Epithelial cell of esophagus (primary cell): ENCODE measurements at regions not wholly inside any gene's neighbourhood (a gene's known extent, or its start where the extent isn't known, plus 50 kb on each side); places are given as distances from the start of the nearest gene placed in this dataset.

ENCODE experiments used
- DNase-seq: peaks from one replicate; pipeline ENCODE4 v3.0.0; 2010; ENCODE audit warnings: low read depth
- H3K4me3 ChIP-seq: 2 replicates; pipeline ENCODE4 v1.5.1; 2011; ENCODE audit warnings: mild to moderate bottlenecking, low read length, control low read depth
- CTCF ChIP-seq: IDR thresholded peaks from 2 replicates; pipeline ENCODE4 v1.5.1; 2011; ENCODE audit warnings: low read depth, mild to moderate bottlenecking, low read length, control low read depth, inconsistent platforms; ENCODE audit not compliant: insufficient read depth; ENCODE audit errors: missing control alignments

DNA sequence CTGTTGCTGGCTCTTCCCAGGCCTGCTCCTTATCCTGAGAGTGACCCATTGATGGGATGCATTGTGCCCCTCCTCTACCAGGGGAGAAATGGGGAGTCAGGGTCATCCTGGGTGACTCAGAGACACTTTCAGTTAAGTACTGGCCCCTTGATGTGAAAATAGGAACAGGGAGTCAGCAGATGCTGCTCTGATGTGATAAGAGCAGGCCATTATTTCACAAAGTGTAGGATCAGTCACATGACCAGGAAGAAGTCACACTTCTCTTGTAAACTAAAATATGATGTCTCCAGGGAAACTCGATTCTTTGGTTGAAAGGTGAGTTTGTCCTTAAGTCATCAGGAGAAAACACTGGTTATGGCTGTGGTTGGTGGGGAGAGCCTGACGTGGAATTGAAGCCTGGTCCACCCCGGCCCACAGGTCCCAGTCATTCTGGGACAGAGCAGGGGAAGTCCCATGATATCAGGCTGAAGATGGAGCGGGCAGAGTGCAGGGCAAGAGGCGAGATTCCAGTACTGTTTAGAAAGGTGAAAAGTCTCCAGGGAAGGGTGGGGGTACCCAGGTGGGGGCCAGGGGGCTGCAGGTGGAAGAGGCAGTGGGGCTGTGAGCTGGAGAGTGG lies 88.6 kb upstream of the NLRP1 start:
- H3K4me3 ChIP-seq, result no peak overlapping the region
- DNase-seq, result no peak
- no peak for TF ChIP-seq CTCF

DNA sequence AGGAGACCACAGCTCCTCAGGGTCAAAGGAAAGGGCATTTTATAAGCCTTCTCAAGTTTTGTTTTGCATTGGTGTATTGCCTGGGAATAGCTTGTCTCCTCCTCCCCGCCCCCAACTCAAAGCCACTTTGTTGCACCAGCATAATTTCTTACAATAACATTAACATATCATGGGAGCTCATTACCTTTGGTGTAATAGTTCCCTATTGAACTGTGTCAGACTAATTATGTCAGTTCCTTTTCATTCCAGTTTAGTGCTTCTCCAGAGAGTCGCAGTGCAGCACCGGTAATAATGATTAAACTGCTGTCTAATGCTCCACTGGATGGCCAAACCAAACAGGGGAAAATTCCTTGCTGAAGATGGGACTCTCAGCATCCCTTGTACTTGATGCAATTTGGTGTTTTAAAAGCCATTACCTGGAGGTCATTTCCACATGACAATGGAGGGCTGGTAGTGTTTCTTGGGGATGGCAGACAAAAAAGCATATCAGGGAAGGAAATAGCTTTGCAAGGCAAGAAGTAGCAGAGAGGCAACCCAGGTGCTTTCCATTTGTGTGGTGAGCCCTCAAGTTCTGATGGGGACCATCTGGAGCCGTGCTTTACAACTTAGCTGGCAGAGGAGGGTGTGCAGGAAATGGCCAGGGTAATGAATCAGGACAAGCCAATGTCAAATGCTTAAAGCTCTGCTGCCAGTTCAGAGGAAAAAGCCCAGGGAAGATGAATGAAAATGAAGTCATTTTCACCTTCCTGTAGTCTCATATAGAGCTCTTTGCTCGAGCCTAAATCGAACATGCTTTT lies 91.5 kb upstream of the NLRP1 start:
- no peak overlapping the region for H3K4me3 ChIP-seq
- TF ChIP-seq CTCF, result no peak
- no peak for DNase-seq

DNA sequence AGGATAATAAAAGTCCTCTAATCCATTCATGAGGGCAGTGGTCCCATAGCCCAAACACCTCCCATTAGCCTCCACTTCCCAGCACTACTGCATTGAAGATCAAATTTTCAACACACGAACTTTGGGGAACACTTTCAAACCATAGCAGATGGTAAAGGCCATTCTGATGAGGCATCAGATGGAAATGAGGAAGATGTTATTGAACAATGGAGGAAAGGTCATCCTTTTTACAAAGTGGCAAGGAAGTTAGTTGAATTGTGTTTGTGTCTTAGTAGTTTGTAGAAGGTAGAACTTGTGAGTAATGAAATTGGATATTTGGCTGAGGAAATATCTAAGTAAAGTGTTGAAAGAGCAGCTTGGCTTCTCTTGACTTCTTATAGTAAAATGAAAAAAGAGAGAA lies 93.3 kb upstream of the NLRP1 start:
- no peak overlapping the region for H3K4me3 ChIP-seq
- DNase-seq, result no peak
- TF ChIP-seq CTCF, result no peak

- no peak for TF ChIP-seq CTCF
- no peak for DNase-seq
- no peak overlapping the region for H3K4me3 ChIP-seq
Measured at GRCh38 chr17:5678171-5678570, 93.9 kb upstream of the NLRP1 start.

DNA sequence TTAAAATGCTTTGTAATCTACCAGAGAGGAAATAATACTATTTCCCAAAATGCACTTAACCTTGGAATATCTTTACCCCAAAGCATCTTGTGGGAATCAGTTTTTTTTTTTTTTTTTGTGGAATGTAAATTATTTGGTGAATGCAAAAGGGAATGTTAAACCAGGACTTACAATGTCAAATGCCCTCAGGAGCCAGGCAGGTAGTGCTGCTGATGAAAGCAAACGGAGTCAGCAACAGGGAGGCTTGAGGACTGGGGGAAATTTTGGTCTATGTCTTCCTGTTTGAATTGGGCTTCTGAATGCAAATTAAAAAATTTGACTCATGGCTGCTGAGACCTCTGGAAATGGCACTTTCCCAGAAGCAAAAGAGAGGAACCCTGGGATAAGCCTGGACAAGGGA lies 96.5 kb upstream of the NLRP1 start:
- TF ChIP-seq CTCF, result no peak
- no peak for DNase-seq
- no peak overlapping the region for H3K4me3 ChIP-seq

DNA sequence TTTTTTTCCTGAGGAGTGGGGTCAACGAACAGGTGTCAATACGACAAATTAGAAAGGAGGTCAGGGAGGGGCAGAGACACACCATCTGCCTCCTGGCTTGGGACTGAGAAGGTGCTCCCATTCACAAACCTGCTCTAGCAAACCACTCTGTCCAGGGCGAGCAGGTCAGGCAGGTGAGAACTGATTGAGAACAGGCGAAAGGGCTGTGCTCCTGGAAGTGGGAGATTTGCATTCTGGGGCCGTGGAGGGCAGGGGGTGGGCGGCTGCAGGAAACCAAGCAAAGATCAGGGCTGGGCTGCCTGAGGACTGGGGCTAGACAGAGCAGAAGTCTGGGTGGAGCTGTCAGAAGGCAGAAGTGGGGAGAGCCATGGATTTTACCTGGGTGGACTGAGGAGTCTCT lies 98.9 kb upstream of the NLRP1 start:
- no peak for TF ChIP-seq CTCF
- no peak for DNase-seq
- no peak overlapping the region for H3K4me3 ChIP-seq
